ENCODE measurements at regions not wholly inside any gene's neighbourhood (a gene's known extent, or its start where the extent isn't known, plus 50 kb on each side); places are given as distances from the start of the nearest gene placed in this dataset.

- no peak for TF ChIP-seq GATA2 (IDR thresholded peaks at IDR 0.05; ENCODE audit: low read depth, low read length)
- TF ChIP-seq GATA3 (IDR thresholded peaks at IDR 0.05; ENCODE audit: low read depth, low read length) = no peak
Observed at GRCh38 chr13:105030851-105031250, 1504.6 kb downstream of the EFNB2 start.

All from SH-SY5Y (cell line).